SK-N-SH (cell line): ENCODE measurements at regions not wholly inside any gene's neighbourhood (a gene's known extent, or its start where the extent isn't known, plus 50 kb on each side); places are given as distances from the start of the nearest gene placed in this dataset.

Source experiments
- CTCF ChIA-PET: fragments of 300-600, 350-600 bp; formaldehyde crosslinking; extraction: SDS; loops from one replicate; lab custom pipeline; 2021; lab: Yijun Ruan, JAX
- POLR2A ChIA-PET: fragments of 350-600 bp; sonication (Branson Sonifier 250); formaldehyde crosslinking; extraction: SDS; loops from one replicate; lab custom pipeline; 2020; ENCODE audit warnings: antibody characterized with exemption, inconsistent platforms; lab: Yijun Ruan, JAX
- DNase-seq: peaks from one replicate; pipeline ENCODE4 v3.0.0; 2012
- H2AFZ ChIP-seq: fragments of 200-600 bp; sonication (generic); 2 replicates; pipeline ENCODE4 v1.8.1; 2016; ENCODE audit warnings: antibody characterized with exemption, mild to moderate bottlenecking, low read depth
- H3F3A ChIP-seq: fragments of 200-600 bp; sonication (generic); replicated peaks from 2 replicates; pipeline ENCODE3; 2016; ENCODE audit warnings: antibody characterized with exemption, mild to moderate bottlenecking; ENCODE audit not compliant: insufficient read depth
- H3K27ac ChIP-seq, 2 experiments: fragments of 200-500 bp in 1 of 2; fragments of 200-600 bp in 1 of 2; sonication (Bioruptor generic) in 1 of 2; sonication (generic), shearing (Covaris generic) in 1 of 2; 2 replicates each; pipeline versions ENCODE4 v1.5.1 to v1.6.1; 2014 to 2016; ENCODE audit warnings: low read depth in 2 of 2, inconsistent platforms in 1 of 2, low read length in 1 of 2, mild to moderate bottlenecking in 1 of 2, mixed read lengths in 1 of 2
- H3K27me3 ChIP-seq: fragments of 200-600 bp; sonication (generic), shearing (Covaris generic); 2 replicates; pipeline ENCODE4 v1.6.1; 2016; ENCODE audit warnings: mixed run types; ENCODE audit not compliant: insufficient read depth
- H3K36me3 ChIP-seq, 2 experiments: fragments of 200-500 bp in 1 of 2; fragments of 200-600 bp in 1 of 2; sonication (Bioruptor generic) in 1 of 2; sonication (generic) in 1 of 2; replicated peaks in 1 of 2; 2 replicates each; pipeline versions ENCODE3 to v1.5.1; 2014 to 2016; ENCODE audit warnings: low read length in 1 of 2, mild to moderate bottlenecking in 1 of 2; ENCODE audit not compliant: insufficient read depth in 2 of 2, control insufficient read depth in 1 of 2
- H3K4me1 ChIP-seq, 2 experiments: fragments of 200-500 bp in 1 of 2; fragments of 200-600 bp in 1 of 2; sonication (Bioruptor generic) in 1 of 2; sonication (generic), shearing (Covaris generic) in 1 of 2; 2 replicates each; pipeline versions ENCODE4 v1.5.1 to v1.6.1; 2014 to 2016; ENCODE audit warnings: low read depth in 1 of 2, low read length in 1 of 2, mixed run types in 1 of 2; ENCODE audit not compliant: insufficient read depth in 2 of 2, control insufficient read depth in 1 of 2
- H3K4me2 ChIP-seq: fragments of 200-600 bp; sonication (generic), shearing (Covaris generic); 2 replicates; pipeline ENCODE4 v1.6.1; 2017; ENCODE audit warnings: mixed run types
- H3K4me3 ChIP-seq, 2 experiments: fragments of 200-500 bp in 1 of 2; fragments of 200-600 bp in 1 of 2; sonication (Bioruptor generic) in 1 of 2; sonication (generic), shearing (Covaris generic) in 1 of 2; 2 replicates each; pipeline versions ENCODE4 v1.5.1 to v1.8.1; 2014 to 2016; ENCODE audit warnings: low read depth in 2 of 2, inconsistent platforms in 1 of 2, low read length in 1 of 2, mild to moderate bottlenecking in 1 of 2, mixed read lengths in 1 of 2, moderate library complexity in 1 of 2
- H3K79me2 ChIP-seq: fragments of 200-600 bp; sonication (generic); 2 replicates; pipeline ENCODE4 v1.8.1; 2017; ENCODE audit warnings: mild to moderate bottlenecking; ENCODE audit not compliant: insufficient read depth
- H3K9ac ChIP-seq: fragments of 200-600 bp; sonication (generic); 2 replicates; pipeline ENCODE4 v1.6.1; 2017; ENCODE audit warnings: mixed run types
- H3K9me2 ChIP-seq: fragments of 200-600 bp; sonication (generic); 2 replicates; pipeline ENCODE4 v1.6.1; 2017; ENCODE audit warnings: mixed run types
- H3K9me3 ChIP-seq: fragments of 200-600 bp; sonication (generic); 2 replicates; pipeline ENCODE4 v1.6.1; 2017; ENCODE audit warnings: mixed run types, mild to moderate bottlenecking, moderate library complexity
- H4K20me1 ChIP-seq: fragments of 200-600 bp; sonication (generic); 2 replicates; pipeline ENCODE4 v1.6.1; 2017; ENCODE audit warnings: mild to moderate bottlenecking, mixed run types; ENCODE audit not compliant: insufficient read depth
- ELF1 ChIP-seq: IDR thresholded peaks from 2 replicates; pipeline ENCODE4 v1.4.0; 2012
- EP300 ChIP-seq, 2 experiments: IDR thresholded peaks; 2 replicates each; pipeline versions ENCODE4 v1.4.0 to v1.6.1; 2012; ENCODE audit warnings: borderline replicate concordance in 1 of 2, low read depth in 1 of 2, low read length in 1 of 2
- EZH2phosphoT487 ChIP-seq: fragments of 200-600 bp; sonication (generic); IDR thresholded peaks from 2 replicates; pipeline ENCODE4 v1.6.1; 2017; ENCODE audit warnings: low read depth, mixed run types, mild to moderate bottlenecking, antibody characterized with exemption, moderate library complexity, borderline replicate concordance
- FOSL2 ChIP-seq: IDR thresholded peaks from 2 replicates; pipeline ENCODE4 v1.4.0; 2012; ENCODE audit warnings: low read depth, mild to moderate bottlenecking, moderate library complexity, borderline replicate concordance
- FOXM1 ChIP-seq: IDR thresholded peaks from 2 replicates; pipeline ENCODE4 v1.4.0; 2012; ENCODE audit warnings: low read depth, mild to moderate bottlenecking
- GABPA ChIP-seq: IDR thresholded peaks from 2 replicates; pipeline ENCODE4 v1.4.0; 2012; ENCODE audit warnings: low read depth, mild to moderate bottlenecking
- GATA2 ChIP-seq: sonication (generic); formaldehyde crosslinking; IDR thresholded peaks from 2 replicates; pipeline ENCODE4 v1.5.0; 2020; ENCODE audit warnings: mild to moderate bottlenecking, missing genetic modification reagents
- MAX ChIP-seq: IDR thresholded peaks from 2 replicates; pipeline ENCODE4 v1.4.0; 2012; ENCODE audit warnings: low read depth
- MXI1 ChIP-seq: IDR thresholded peaks from 2 replicates; pipeline ENCODE4 v1.6.1; 2012; ENCODE audit warnings: mild to moderate bottlenecking, low read depth, low read length, improper control_type of control experiment
- PBX3 ChIP-seq: IDR thresholded peaks from 2 replicates; pipeline ENCODE4; 2012
- RAD21 ChIP-seq: IDR thresholded peaks from 2 replicates; pipeline ENCODE4 v1.6.1; 2012; ENCODE audit warnings: mild to moderate bottlenecking, low read length
- REST ChIP-seq: IDR thresholded peaks from 2 replicates; pipeline ENCODE4 v1.6.1; 2012; ENCODE audit warnings: mild to moderate bottlenecking, low read depth, low read length, moderate library complexity
- RFX5 ChIP-seq: IDR thresholded peaks from 2 replicates; pipeline ENCODE4 v1.6.1; 2012; ENCODE audit warnings: mild to moderate bottlenecking, improper control_type of control experiment, low read length
- SMC3 ChIP-seq: IDR thresholded peaks from 2 replicates; pipeline ENCODE4 v1.6.1; 2012; ENCODE audit warnings: low read depth, low read length, improper control_type of control experiment
- TAF1 ChIP-seq: IDR thresholded peaks from 2 replicates; pipeline ENCODE4 v1.6.1; 2012; ENCODE audit warnings: low read depth, mild to moderate bottlenecking, low read length, moderate library complexity, borderline replicate concordance
- TEAD4 ChIP-seq: IDR thresholded peaks from 2 replicates; pipeline ENCODE4 v1.4.0; 2012; ENCODE audit warnings: mild to moderate bottlenecking, borderline replicate concordance; ENCODE audit not compliant: insufficient read depth
- USF2 ChIP-seq: fragments of 150-350 bp; IDR thresholded peaks from 2 replicates; pipeline ENCODE4 v1.6.1; 2017; ENCODE audit warnings: antibody characterized with exemption, low read length, low read depth, borderline replicate concordance
- ZBTB33 ChIP-seq: IDR thresholded peaks from 2 replicates; pipeline ENCODE4 v1.4.0; 2012; ENCODE audit warnings: low read depth, borderline replicate concordance
- WGBS: methylation state at CpG from one replicate; pipeline ENCODE4 v1.1.6; 2017; ENCODE audit warnings: low lambda C conversion rate; 5-methylcytosine and 5-hydroxymethylcytosine counted together

- H3K9me3 ChIP-seq: no peaks in the 10 kb centered on the region
- CTCF ChIA-PET: interaction anchor here (0.6 kb wide), 1 partner anchor 466 kb away, joined by 3 read pairs; no protein-coding TSS in a partner anchor
- H3K79me2 ChIP-seq: no peaks in the 10 kb centered on the region
- WGBS: 63% methylated on average over 16 of the region's 17 CpGs
- POLR2A ChIA-PET: no interaction called here
- TF ChIP-seq FOXM1 (no peak), ZBTB33 (no peak), GABPA (no peak), TEAD4 (no peak), EZH2phosphoT487 (no peak), FOSL2 (no peak), RAD21 (no peak), USF2 (no peak), TAF1 (no peak), SMC3 (no peak), MAX (no peak), MXI1 (no peak)
- TF ChIP-seq, all 33 proteins: peak for 0
- Histone ChIP-seq H3K4me2 (no peak overlapping the region), H3K27ac (no peak overlapping the region), H3K4me1 (peaks cover 0 to 13% of the 10 kb centered on the region in 2 experiments; a peak in 1 of 4 replicates), H3K36me3 (no peaks in the 10 kb centered on the region), H3K27me3 (no peaks in the 10 kb centered on the region), H2AFZ (no peak overlapping the region), H3K9ac (no peak overlapping the region), H3F3A (no peaks in the 10 kb centered on the region), H3K9me2 (no peaks in the 10 kb centered on the region), H3K4me3 (no peak overlapping the region), H4K20me1 (no peaks in the 10 kb centered on the region)
- DNase-seq: no peak
Observed at GRCh38 chr12:131261906-131262305, 308.2 kb downstream of the ADGRD1 start.

GRCh38 chr12:131263626-131264025 is 309.9 kb downstream of the ADGRD1 start:
- ChIA-PET CTCF (interaction anchor here (0.7 kb wide), 1 partner anchor 154 kb away, joined by 3 read pairs; no protein-coding TSS in a partner anchor), POLR2A (no interaction called here)
- TF ChIP-seq EP300 (IDR thresholded peaks at IDR 0.05; ENCODE audit: borderline replicate concordance in 1 of 2, low read depth in 1 of 2, low read length in 1 of 2) (no peak), REST (no peak), PBX3 (no peak), GABPA (no peak), GATA2 (CRISPR knock-in tag) (no peak), ELF1 (no peak), RFX5 (no peak)
- H3K79me2 ChIP-seq: no peaks in the 10 kb centered on the region
- no peak overlapping the region for H3K27ac ChIP-seq
- H3K9me3 ChIP-seq: no peaks in the 10 kb centered on the region
- H2AFZ ChIP-seq: no peak overlapping the region
- no peaks in the 10 kb centered on the region for H3F3A ChIP-seq
- H3K9me2 ChIP-seq: no peaks in the 10 kb centered on the region
- no peak overlapping the region for H3K4me2 ChIP-seq
- peaks cover 0 to 13% of the 10 kb centered on the region in 2 experiments; a peak in 1 of 4 replicates for H3K4me1 ChIP-seq
- WGBS: 66% methylated on average over 10 of the region's 10 CpGs
- no peak overlapping the region for H3K9ac ChIP-seq
- no peak overlapping the region for H3K4me3 ChIP-seq
- no peak for DNase-seq
- no peaks in the 10 kb centered on the region for H3K36me3 ChIP-seq
- no peaks in the 10 kb centered on the region for H3K27me3 ChIP-seq
- H4K20me1 ChIP-seq: no peaks in the 10 kb centered on the region
